Astrocyte (in vitro differentiated cells and primary cell): ENCODE measurements at regions not wholly inside any gene's neighbourhood (a gene's known extent, or its start where the extent isn't known, plus 50 kb on each side); places are given as distances from the start of the nearest gene placed in this dataset.
A peak's percentile ranks its signal among the peaks of the same experiment; 100 is the strongest.

Experiments
- DNase-seq: peaks from one replicate; pipeline ENCODE4 v3.0.0-alpha.2; 2010; ENCODE audit warnings: low read depth
- FAIRE-seq: peaks from 2 replicates; lab custom pipeline; 2011; peaks lifted over from hg19 to GRCh38; lab: Jason Lieb, UNC
- H2AFZ ChIP-seq: 2 replicates; pipeline ENCODE4 v1.6.0; 2012; ENCODE audit warnings: low read depth, low read length, inconsistent platforms
- H3K27ac ChIP-seq: 2 replicates; pipeline ENCODE4 v1.5.1; 2011; ENCODE audit warnings: low read depth, low read length, inconsistent platforms
- H3K27me3 ChIP-seq: 2 replicates; pipeline ENCODE4 v1.6.0; 2011; ENCODE audit warnings: low read length, inconsistent platforms; ENCODE audit not compliant: insufficient read depth
- H3K36me3 ChIP-seq: 2 replicates; pipeline ENCODE4 v1.5.1; 2011; ENCODE audit warnings: low read length, inconsistent platforms; ENCODE audit not compliant: insufficient read depth
- H3K4me1 ChIP-seq: 2 replicates; pipeline ENCODE4 v1.5.1; 2011; ENCODE audit warnings: low read length, inconsistent platforms; ENCODE audit not compliant: insufficient read depth
- H3K4me2 ChIP-seq: 2 replicates; pipeline ENCODE4 v1.6.0; 2012; ENCODE audit warnings: low read length, inconsistent platforms
- H3K4me3 ChIP-seq: 2 replicates; pipeline ENCODE4 v1.5.1; 2011; ENCODE audit warnings: low read depth, mild to moderate bottlenecking, low read length, inconsistent platforms; ENCODE audit not compliant: insufficient read depth
- H3K79me2 ChIP-seq: 2 replicates; pipeline ENCODE4 v1.6.0; 2012; ENCODE audit warnings: mild to moderate bottlenecking, low read length, inconsistent platforms; ENCODE audit not compliant: insufficient read depth
- H3K9ac ChIP-seq: 2 replicates; pipeline ENCODE4 v1.6.0; 2012; ENCODE audit warnings: mild to moderate bottlenecking, low read length, inconsistent platforms
- H3K9me3 ChIP-seq: 2 replicates; pipeline ENCODE4 v1.5.1; 2012; ENCODE audit warnings: low read depth, mild to moderate bottlenecking, low read length, inconsistent platforms; ENCODE audit not compliant: insufficient read depth
- H4K20me1 ChIP-seq: 2 replicates; pipeline ENCODE4 v1.6.0; 2012; ENCODE audit warnings: low read length, inconsistent platforms; ENCODE audit not compliant: insufficient read depth
- H3K27ac Mint-ChIP-seq: one replicate; pipeline ENCODE4 v1.8.0; 2021; ENCODE audit warnings: mild to moderate bottlenecking, mixed read lengths; ENCODE audit not compliant: unreplicated experiment
- H3K27me3 Mint-ChIP-seq: one replicate; pipeline ENCODE4 v1.8.0; 2021; ENCODE audit warnings: low read depth, mixed read lengths; ENCODE audit not compliant: unreplicated experiment
- H3K36me3 Mint-ChIP-seq: one replicate; pipeline ENCODE4 v1.8.0; 2021; ENCODE audit warnings: low read depth, mixed read lengths; ENCODE audit not compliant: unreplicated experiment
- H3K4me1 Mint-ChIP-seq: one replicate; pipeline ENCODE4 v1.8.0; 2021; ENCODE audit warnings: low read depth, mixed read lengths; ENCODE audit not compliant: unreplicated experiment
- H3K4me3 Mint-ChIP-seq: one replicate; pipeline ENCODE4 v1.8.0; 2021; ENCODE audit warnings: mild to moderate bottlenecking, moderate library complexity, mixed read lengths; ENCODE audit not compliant: unreplicated experiment
- H3K9me3 Mint-ChIP-seq: one replicate; pipeline ENCODE4 v1.8.0; 2021; ENCODE audit warnings: mild to moderate bottlenecking, mixed read lengths; ENCODE audit not compliant: unreplicated experiment
- CTCF ChIP-seq: IDR thresholded peaks from 2 replicates; pipeline ENCODE4 v1.5.1; 2011; ENCODE audit warnings: low read depth, mild to moderate bottlenecking, inconsistent platforms, low read length, moderate library complexity; ENCODE audit not compliant: insufficient read depth
- EZH2 ChIP-seq: IDR thresholded peaks from 2 replicates; pipeline ENCODE4 v1.6.1; 2012; ENCODE audit warnings: mild to moderate bottlenecking, low read length, inconsistent platforms; ENCODE audit not compliant: insufficient read depth

GRCh38 chr17:68775969-68776368 lies 174.8 kb upstream of the FAM20A start:
- Mint-ChIP-seq H3K4me3 (no peak overlapping the region), H3K4me1 (peaks cover 6% of the 10 kb centered on the region), H3K27me3 (no peaks in the 10 kb centered on the region), H3K36me3 (no peaks in the 10 kb centered on the region), H3K9me3 (no peaks in the 10 kb centered on the region), H3K27ac (no peak overlapping the region)
- H3K4me2 ChIP-seq, result no peak overlapping the region
- H3K4me3 ChIP-seq, result no peak overlapping the region
- TF ChIP-seq CTCF (no peak), EZH2 (no peak)
- no peak for DNase-seq
- no peak overlapping the region for H3K9ac ChIP-seq
- H3K79me2 ChIP-seq, result no peaks in the 10 kb centered on the region
- H3K9me3 ChIP-seq, result no peaks in the 10 kb centered on the region
- H2AFZ ChIP-seq, result no peak overlapping the region
- no peaks in the 10 kb centered on the region for H4K20me1 ChIP-seq
- H3K27ac ChIP-seq, result no peak overlapping the region
- no peak for FAIRE-seq
- H3K27me3 ChIP-seq, result no peaks in the 10 kb centered on the region
- H3K4me1 ChIP-seq, result peaks cover 7% of the 10 kb centered on the region
- no peaks in the 10 kb centered on the region for H3K36me3 ChIP-seq

- H3K4me2 ChIP-seq, result no peak overlapping the region
- Mint-ChIP-seq H3K27ac (no peak overlapping the region), H3K4me3 (no peak overlapping the region), H3K27me3 (no peaks in the 10 kb centered on the region), H3K4me1 (peaks cover 6% of the 10 kb centered on the region), H3K9me3 (no peaks in the 10 kb centered on the region), H3K36me3 (no peaks in the 10 kb centered on the region)
- H3K9ac ChIP-seq, result no peak overlapping the region
- H3K79me2 ChIP-seq, result no peaks in the 10 kb centered on the region
- no peak for DNase-seq
- no peak overlapping the region for H2AFZ ChIP-seq
- no peaks in the 10 kb centered on the region for H4K20me1 ChIP-seq
- no peak overlapping the region for H3K4me3 ChIP-seq
- TF ChIP-seq CTCF (no peak), EZH2 (no peak)
- no peaks in the 10 kb centered on the region for H3K27me3 ChIP-seq
- H3K27ac ChIP-seq, result no peak overlapping the region
- H3K36me3 ChIP-seq, result no peaks in the 10 kb centered on the region
- H3K4me1 ChIP-seq, result peaks cover 7% of the 10 kb centered on the region
- no peak for FAIRE-seq
- no peaks in the 10 kb centered on the region for H3K9me3 ChIP-seq
Observed at GRCh38 chr17:68775318-68775717, 174.2 kb upstream of the FAM20A start.

- H3K27me3 ChIP-seq, result no peaks in the 10 kb centered on the region
- peak; percentile 41 for DNase-seq
- H3K4me1 Mint-ChIP-seq, result peaks cover 6% of the 10 kb centered on the region
- peak overlapping the region; percentile 0 for H2AFZ ChIP-seq
- H3K79me2 ChIP-seq, result no peaks in the 10 kb centered on the region
- no peaks in the 10 kb centered on the region for H4K20me1 ChIP-seq
- H3K4me3 ChIP-seq, result no peak overlapping the region
- no peaks in the 10 kb centered on the region for H3K9me3 Mint-ChIP-seq
- H3K36me3 ChIP-seq, result no peaks in the 10 kb centered on the region
- peak overlapping the region; percentile 61 for H3K4me2 ChIP-seq
- H3K4me1 ChIP-seq, result peaks cover 7% of the 10 kb centered on the region
- no peaks in the 10 kb centered on the region for H3K27me3 Mint-ChIP-seq
- peak overlapping the region; percentile 19 for H3K9ac ChIP-seq
- no peaks in the 10 kb centered on the region for H3K9me3 ChIP-seq
- no peak overlapping the region for H3K4me3 Mint-ChIP-seq
- H3K36me3 Mint-ChIP-seq, result no peaks in the 10 kb centered on the region
- TF ChIP-seq EZH2 (no peak), CTCF (peak; percentile 66)
- no peak overlapping the region for H3K27ac ChIP-seq
- H3K27ac Mint-ChIP-seq, result no peak overlapping the region
- FAIRE-seq, result no peak
Observed at GRCh38 chr17:68771867-68772515, 170.8 kb upstream of the FAM20A start.
